ENCODE measurements at regions not wholly inside any gene's neighbourhood (a gene's known extent, or its start where the extent isn't known, plus 50 kb on each side); places are given as distances from the start of the nearest gene placed in this dataset.
"Not testable (repeated sequence)": the region's sequence is repeated elsewhere in the genome, so short reads cannot be mapped to it uniquely, and the experiment has no call there.

- no peak for DNase-seq (ENCODE audit: low read depth)
These were observed 111.8 kb downstream of the KIF26A start for GRCh38 chr14:104250175-104250574.

- no peak for DNase-seq (ENCODE audit: low read depth)
These were observed 114.1 kb downstream of the KIF26A start for GRCh38 chr14:104252256-104253215.

GRCh38 chr14:104253223-104253822, 114.9 kb downstream of the KIF26A start:
- DNase-seq (ENCODE audit: low read depth) = no peak

GRCh38 chr14:104253901-104254353, 115.5 kb downstream of the KIF26A start:
- DNase-seq (ENCODE audit: low read depth) = no peak

- DNase-seq (ENCODE audit: low read depth) = no peak
These were observed 116.5 kb downstream of the KIF26A start for GRCh38 chr14:104254735-104255400.

GRCh38 chr14:104256025-104256424, 117.6 kb downstream of the KIF26A start:
- no peak for DNase-seq (ENCODE audit: low read depth)

GRCh38 chr14:104262515-104263514, 124.4 kb downstream of the KIF26A start:
- no peak for DNase-seq (ENCODE audit: low read depth)

- DNase-seq (ENCODE audit: low read depth) = no peak
These were observed 125.4 kb downstream of the KIF26A start for GRCh38 chr14:104263675-104264358.

GRCh38 chr14:104264495-104265265, 126.3 kb downstream of the KIF26A start:
- no peak for DNase-seq (ENCODE audit: low read depth)

- DNase-seq (ENCODE audit: low read depth) = no peak
These were observed 127.7 kb downstream of the KIF26A start for GRCh38 chr14:104265918-104266630.

GRCh38 chr14:104266631-104267575, 128.5 kb downstream of the KIF26A start:
- DNase-seq (ENCODE audit: low read depth) = no peak

- DNase-seq (ENCODE audit: low read depth) = no peak
These were observed 129.5 kb downstream of the KIF26A start for GRCh38 chr14:104267895-104268294.

- DNase-seq (ENCODE audit: low read depth) = no peak
These were observed 129.9 kb downstream of the KIF26A start for GRCh38 chr14:104268295-104268694.

- DNase-seq (ENCODE audit: low read depth) = no peak
These were observed 130.5 kb downstream of the KIF26A start for GRCh38 chr14:104268725-104269436.

GRCh38 chr14:104269511-104270241, 131.3 kb downstream of the KIF26A start:
- DNase-seq (ENCODE audit: low read depth) = not testable (repeated sequence)

GRCh38 chr14:104271391-104271790, 133.0 kb downstream of the KIF26A start:
- no peak for DNase-seq (ENCODE audit: low read depth)

GRCh38 chr14:104274806-104275205, 136.4 kb downstream of the KIF26A start:
- no peak for DNase-seq (ENCODE audit: low read depth)
